NCI-H2107 treated with DMSO at 0.1 percent for 48 hours (cell line): ENCODE measurements at regions not wholly inside any gene's neighbourhood (a gene's known extent, or its start where the extent isn't known, plus 50 kb on each side); places are given as distances from the start of the nearest gene placed in this dataset.

Experiments
- DNase-seq: peaks from one replicate; lab custom pipeline; 2025; ENCODE audit not compliant: unreplicated experiment; lab: John Stamatoyannopoulos, UW

DNA sequence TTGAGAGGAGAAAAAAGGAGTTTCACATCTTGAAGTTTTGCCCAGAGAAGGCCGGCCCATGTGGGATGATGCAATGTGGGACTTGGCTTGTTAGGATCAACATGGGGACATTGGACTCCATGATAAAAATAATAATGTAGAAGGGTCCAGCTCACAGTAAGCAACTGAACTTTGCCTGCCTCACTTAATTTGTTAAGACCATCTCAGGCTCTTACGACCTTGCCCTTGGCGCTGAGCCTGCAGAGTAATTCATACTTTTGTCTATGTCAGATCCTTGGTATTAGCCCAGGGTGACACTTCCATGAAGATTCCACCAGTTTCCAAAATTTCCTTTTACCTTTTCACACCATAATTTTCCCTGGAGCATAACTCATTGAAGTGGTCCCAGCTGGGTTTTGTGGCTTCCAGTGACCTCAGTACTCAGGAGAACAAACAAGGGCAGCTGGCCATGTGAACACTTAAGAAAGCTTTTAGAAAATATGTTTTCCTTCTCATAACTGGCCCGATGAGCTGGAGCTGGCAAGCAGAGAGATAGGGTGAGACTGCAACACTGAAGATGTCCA lies 315.4 kb upstream of the RASGRP1 start:
- DNase-seq, result no peak

- DNase-seq, result no peak
These were observed 317.6 kb upstream of the RASGRP1 start for GRCh38 chr15:38882221-38882620.

GRCh38 chr15:38883987-38884386 lies 319.4 kb upstream of the RASGRP1 start:
- DNase-seq, result no peak

DNA sequence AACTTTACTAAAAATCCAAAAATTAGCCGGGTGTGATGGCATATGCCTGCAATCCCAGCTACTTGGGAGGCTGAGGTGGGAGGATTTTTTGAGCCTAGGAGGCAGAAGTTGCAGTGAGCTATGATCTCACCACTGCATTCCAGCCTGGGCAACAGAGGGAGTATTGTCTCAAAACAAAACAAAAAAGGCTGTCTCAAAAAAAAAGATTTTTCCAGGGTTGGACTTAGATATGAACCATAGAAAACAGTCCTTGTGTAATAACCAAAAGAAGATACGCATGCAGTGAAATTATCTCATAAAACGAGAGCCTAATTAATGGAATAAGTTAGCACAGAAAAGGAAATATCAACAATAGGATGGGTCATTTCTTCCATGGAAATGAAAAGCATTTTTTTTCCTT lies 320.4 kb upstream of the RASGRP1 start:
- no peak for DNase-seq

DNA sequence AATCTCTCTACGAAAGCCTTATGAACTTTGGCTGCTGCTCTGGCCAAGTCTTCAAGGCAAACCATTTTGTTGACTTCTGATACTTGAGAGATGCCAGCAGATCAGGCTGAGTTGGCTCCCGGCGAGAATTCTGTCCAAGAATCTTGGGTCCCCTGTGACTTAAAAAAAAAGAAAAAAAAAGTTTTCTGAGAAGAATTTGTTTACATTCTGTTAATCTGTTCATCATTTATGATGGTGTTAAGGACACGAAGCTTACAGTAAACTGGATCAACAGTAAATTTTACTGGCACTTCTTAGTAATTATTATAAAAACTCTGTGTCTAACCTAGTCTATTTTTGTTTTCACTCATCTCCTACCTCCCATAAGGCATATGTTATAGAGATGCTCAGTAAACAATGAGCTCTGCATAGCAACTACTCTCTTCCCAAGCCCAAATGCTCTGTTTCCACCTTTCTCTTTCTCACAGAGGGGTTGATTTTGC lies 320.9 kb upstream of the RASGRP1 start:
- no peak for DNase-seq

GRCh38 chr15:38886315-38887163 lies 321.9 kb upstream of the RASGRP1 start:
- DNase-seq, result no peak

GRCh38 chr15:38888701-38889221 lies 324.1 kb upstream of the RASGRP1 start:
- DNase-seq, result no peak

- no peak for DNase-seq
These were observed 325.6 kb upstream of the RASGRP1 start for GRCh38 chr15:38890194-38890593.

GRCh38 chr15:38893925-38894242 lies 329.3 kb upstream of the RASGRP1 start:
- DNase-seq, result no peak

DNA sequence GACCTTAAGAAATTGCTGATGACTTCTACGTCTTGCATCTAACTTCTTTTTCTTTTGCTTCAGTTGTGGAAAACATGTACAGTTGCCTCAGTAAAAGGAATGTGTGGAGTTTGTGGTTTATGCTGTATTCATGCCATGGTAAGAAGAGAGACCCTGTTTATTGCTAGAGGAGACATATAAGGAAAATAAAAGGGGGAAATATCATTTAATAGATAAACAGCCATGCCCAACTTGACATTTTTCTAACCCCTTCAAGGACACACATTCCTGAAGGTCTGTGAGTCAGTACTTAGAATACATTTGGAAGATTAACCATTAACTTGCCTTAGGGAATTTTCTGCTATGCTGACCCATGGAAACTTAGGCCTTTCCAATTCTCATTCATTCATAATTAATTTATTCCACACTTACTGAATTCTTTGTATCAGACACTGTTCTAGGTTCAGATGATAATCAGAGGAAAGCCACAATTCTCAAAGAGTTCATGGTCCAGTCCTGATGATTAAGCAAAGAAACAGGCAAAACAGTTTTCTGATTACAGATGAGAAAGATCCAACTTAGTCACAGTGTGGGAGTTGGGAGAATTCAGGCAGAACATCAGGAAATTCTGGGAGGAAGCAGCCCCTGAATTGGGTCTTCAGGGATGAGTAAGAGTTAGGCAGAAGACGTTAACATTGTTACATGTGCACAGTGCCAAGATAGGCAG lies 329.8 kb upstream of the RASGRP1 start:
- no peak for DNase-seq

DNA sequence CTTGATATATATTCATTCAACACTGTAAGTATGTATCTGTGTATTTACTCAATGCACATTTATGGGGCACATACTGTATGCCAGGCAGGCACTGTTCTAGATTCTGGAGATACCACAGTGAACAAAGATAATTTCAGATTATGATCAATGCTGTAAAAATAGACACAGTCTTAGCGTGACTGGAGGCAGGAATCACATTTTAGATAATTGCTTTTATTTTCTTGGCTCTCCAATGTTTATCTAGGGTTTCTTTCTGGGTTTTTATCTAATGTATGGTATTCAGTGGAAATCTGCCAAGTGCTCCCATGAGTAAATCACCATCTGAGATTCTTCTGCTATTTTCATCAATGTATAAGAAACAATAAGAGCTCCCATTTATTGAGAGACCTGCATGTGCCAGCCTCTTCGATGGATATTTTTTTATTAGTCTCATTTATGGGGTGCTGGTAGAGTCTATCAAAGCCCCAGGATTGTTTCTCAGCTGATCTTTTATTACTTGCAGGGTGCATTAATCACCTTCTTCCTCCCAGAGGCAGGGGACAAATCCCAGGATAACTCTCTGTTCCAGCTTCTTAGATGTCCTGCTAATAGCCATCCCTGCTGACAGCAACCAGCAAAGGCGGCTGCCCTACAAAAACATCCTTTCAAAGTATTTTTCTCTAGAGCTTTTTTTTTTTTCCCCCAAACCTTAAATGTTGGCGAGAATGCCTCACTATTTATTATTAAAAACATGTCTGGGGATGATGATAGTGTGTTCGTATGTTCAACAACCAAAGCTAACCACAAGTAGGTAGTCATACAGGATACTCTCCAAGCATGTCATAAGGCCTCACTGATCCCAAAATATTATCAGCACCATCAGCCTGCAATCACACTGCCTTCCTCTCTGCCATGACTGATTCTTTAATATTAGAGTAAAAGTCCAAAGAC lies 331.0 kb upstream of the RASGRP1 start:
- no peak for DNase-seq

GRCh38 chr15:38896647-38897046 lies 332.0 kb upstream of the RASGRP1 start:
- DNase-seq, result no peak

DNA sequence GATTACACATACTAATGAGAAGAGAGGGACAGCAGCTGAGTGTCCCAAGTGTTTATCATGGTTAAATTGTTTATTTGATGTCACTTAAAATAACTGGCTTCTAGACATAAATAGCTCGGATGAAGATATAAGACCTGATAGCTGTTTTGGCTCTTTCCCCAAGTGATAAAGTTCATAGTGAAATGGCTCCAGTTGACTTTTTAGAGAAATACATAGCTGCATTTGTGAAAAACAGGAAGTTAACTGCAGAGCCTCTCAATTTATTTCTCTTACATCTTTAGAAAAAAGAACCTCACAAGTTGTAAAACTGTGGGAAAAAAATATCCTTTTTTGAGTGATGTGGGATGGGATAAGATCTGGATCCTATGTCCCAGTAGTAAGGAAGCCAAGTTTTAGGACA lies 332.9 kb upstream of the RASGRP1 start:
- no peak for DNase-seq

DNA sequence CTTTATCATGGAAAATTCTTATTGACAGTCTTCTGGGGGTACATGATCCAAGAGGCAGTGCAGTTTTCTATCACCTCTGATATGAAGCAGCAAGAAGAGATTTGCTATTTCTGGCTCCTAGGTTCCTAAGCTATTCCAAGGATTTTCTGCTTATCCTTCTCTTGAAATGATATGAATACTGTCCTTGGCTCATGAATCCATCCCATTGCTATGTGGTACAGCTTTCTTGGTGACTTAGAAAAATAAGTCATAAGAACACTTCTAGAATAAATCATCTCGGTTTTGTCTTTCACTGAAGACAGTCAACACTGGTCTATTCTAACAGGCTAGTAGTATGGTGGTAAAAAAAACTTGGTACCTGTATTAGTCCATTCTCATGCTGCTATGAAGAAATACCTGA lies 333.6 kb upstream of the RASGRP1 start:
- no peak for DNase-seq

GRCh38 chr15:38899300-38899699 lies 334.7 kb upstream of the RASGRP1 start:
- DNase-seq, result no peak

DNA sequence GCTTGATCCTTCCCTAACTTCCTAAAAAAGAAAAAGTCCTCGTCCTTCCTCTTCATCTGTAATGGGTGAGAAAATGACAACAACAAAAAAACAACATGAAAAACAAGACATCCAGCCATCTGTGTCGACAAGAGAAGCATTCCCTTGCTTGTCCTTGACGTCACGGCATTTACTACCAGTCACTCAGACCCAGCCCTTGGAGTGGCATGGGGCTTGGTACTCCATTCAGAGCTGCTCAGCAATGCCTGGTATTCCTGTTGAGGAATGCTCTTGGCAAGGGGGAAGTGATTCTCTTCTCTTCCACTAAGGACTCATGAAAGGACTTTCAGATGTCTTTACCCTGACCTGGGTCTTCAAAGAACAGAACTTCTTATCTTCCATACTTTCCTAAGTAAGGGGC lies 339.7 kb upstream of the RASGRP1 start:
- no peak for DNase-seq

GRCh38 chr15:38905632-38906031 lies 341.0 kb upstream of the RASGRP1 start:
- no peak for DNase-seq

- no peak for DNase-seq
These were observed 356.4 kb upstream of the RASGRP1 start for GRCh38 chr15:38920966-38921365.

DNA sequence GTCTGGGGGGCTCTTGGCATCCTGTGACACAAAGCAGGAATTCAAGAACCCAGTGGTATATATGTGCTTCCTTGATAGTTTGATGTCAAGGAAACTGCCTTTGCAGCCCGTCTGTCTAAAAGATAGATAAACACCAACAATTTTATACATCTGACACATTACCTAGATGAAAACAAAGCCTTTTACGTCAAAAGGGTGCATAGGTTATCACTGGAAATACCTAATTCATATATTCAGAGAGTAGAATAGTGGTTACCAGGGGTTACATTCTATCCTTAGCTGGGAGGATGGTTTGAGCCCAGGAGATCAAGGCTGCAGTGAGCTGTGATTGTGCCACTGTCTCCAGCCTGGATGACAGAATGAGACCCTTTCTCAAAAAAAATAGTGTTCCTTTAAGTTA lies 356.9 kb upstream of the RASGRP1 start:
- no peak for DNase-seq

GRCh38 chr15:38928431-38928830 lies 363.8 kb upstream of the RASGRP1 start:
- DNase-seq, result no peak
